GM23338 (cell line): ENCODE measurements at regions not wholly inside any gene's neighbourhood (a gene's known extent, or its start where the extent isn't known, plus 50 kb on each side); places are given as distances from the start of the nearest gene placed in this dataset.

Source experiments
- ATAC-seq: fragments of 200-7000 bp; cut with Tn5 transposase; 3 replicates; pipeline ENCODE4 v1.9.1; 2020
- DNase-seq: peaks from one replicate; pipeline ENCODE4 v3.0.0-alpha.2; 2015; ENCODE audit warnings: low spot score
- H2AFZ ChIP-seq: fragments of 200-600 bp; sonication (generic); 2 replicates; pipeline ENCODE4 v1.8.0; 2016; ENCODE audit warnings: antibody characterized with exemption, mild to moderate bottlenecking, moderate library complexity
- H3F3A ChIP-seq: fragments of 200-600 bp; sonication (generic); replicated peaks from 2 replicates; pipeline ENCODE4 v1.8.0; 2017; ENCODE audit warnings: antibody characterized with exemption, mixed run types, low read depth
- H3K27ac ChIP-seq: fragments of 200-600 bp; sonication (generic); 2 replicates; pipeline ENCODE4 v1.6.1; 2016; ENCODE audit warnings: low read depth
- H3K27me3 ChIP-seq: fragments of 200-600 bp; sonication (generic); 2 replicates; pipeline ENCODE4 v1.8.0; 2016; ENCODE audit warnings: mild to moderate bottlenecking, mixed run types, moderate library complexity; ENCODE audit not compliant: insufficient read depth
- H3K36me3 ChIP-seq: fragments of 200-600 bp; sonication (generic); 2 replicates; pipeline ENCODE4 v1.8.0; 2016; ENCODE audit warnings: mild to moderate bottlenecking; ENCODE audit not compliant: insufficient read depth
- H3K4me1 ChIP-seq: fragments of 200-600 bp; sonication (generic); 2 replicates; pipeline ENCODE4 v1.8.0; 2016; ENCODE audit warnings: mild to moderate bottlenecking, moderate library complexity; ENCODE audit not compliant: insufficient read depth
- H3K4me2 ChIP-seq: fragments of 200-600 bp; sonication (generic); 2 replicates; pipeline ENCODE4 v1.7.1; 2017; ENCODE audit warnings: mixed run types
- H3K4me3 ChIP-seq: fragments of 200-600 bp; sonication (generic); 2 replicates; pipeline ENCODE4 v1.6.1; 2016; ENCODE audit warnings: mixed run types
- H3K79me2 ChIP-seq: fragments of 200-600 bp; sonication (generic); replicated peaks from 2 replicates; pipeline ENCODE4 v1.8.0; 2017; ENCODE audit warnings: mild to moderate bottlenecking; ENCODE audit not compliant: insufficient read depth
- H3K9me2 ChIP-seq: fragments of 200-600 bp; sonication (generic); 2 replicates; pipeline ENCODE4 v1.8.0; 2017; ENCODE audit not compliant: insufficient read depth
- H4K20me1 ChIP-seq: fragments of 200-600 bp; sonication (generic); replicated peaks from 2 replicates; pipeline ENCODE4 v1.8.0; 2017; ENCODE audit warnings: mild to moderate bottlenecking; ENCODE audit not compliant: insufficient read depth
- H3K27ac Mint-ChIP-seq: 2 replicates; pipeline ENCODE4 v1.8.0; 2020; ENCODE audit warnings: inconsistent platforms, mild to moderate bottlenecking, moderate library complexity, mixed read lengths
- H3K27me3 Mint-ChIP-seq: 3 replicates; pipeline ENCODE4 v1.8.0; 2022; ENCODE audit warnings: low read depth, mild to moderate bottlenecking, moderate library complexity, mixed read lengths, inconsistent platforms; ENCODE audit not compliant: insufficient read depth, poor library complexity
- H3K36me3 Mint-ChIP-seq: 3 replicates; pipeline ENCODE4 v1.8.0; 2021; ENCODE audit warnings: low read depth, mild to moderate bottlenecking, inconsistent platforms, moderate library complexity, mixed read lengths
- H3K4me1 Mint-ChIP-seq: 3 replicates; pipeline ENCODE4 v1.8.0; 2020; ENCODE audit warnings: mild to moderate bottlenecking, inconsistent platforms, mixed read lengths
- H3K4me3 Mint-ChIP-seq: 3 replicates; pipeline ENCODE4 v1.8.0; 2021; ENCODE audit warnings: moderate library complexity, mild to moderate bottlenecking, inconsistent platforms, mixed read lengths
- H3K9me3 Mint-ChIP-seq: 3 replicates; pipeline ENCODE4 v1.8.0; 2020; ENCODE audit warnings: moderate library complexity, mild to moderate bottlenecking, inconsistent platforms, mixed read lengths
- CTCF ChIP-seq, 2 experiments: fragments of 200-600 bp in 1 of 2; sonication (generic) in 1 of 2; conservative IDR thresholded peaks; 2 replicates each; pipeline versions ENCODE4 v1.5.1 to v1.6.1; 2016 to 2017; ENCODE audit warnings: antibody characterized with exemption in 2 of 2, low read depth in 2 of 2, mild to moderate bottlenecking in 2 of 2, moderate library complexity in 1 of 2
- ETS1 ChIP-seq: IDR thresholded peaks from 2 replicates; pipeline ENCODE4 v1.6.1; 2016; ENCODE audit warnings: antibody characterized with exemption
- EZH2 ChIP-seq: fragments of 200-600 bp; sonication (generic); IDR thresholded peaks from one replicate; pipeline ENCODE4 v1.8.0; 2017; ENCODE audit warnings: antibody characterized with exemption, mild to moderate bottlenecking, low read depth; ENCODE audit not compliant: unreplicated experiment
- EZH2phosphoT487 ChIP-seq: fragments of 200-600 bp; sonication (generic); IDR thresholded peaks from one replicate; pipeline ENCODE4 v1.8.1; 2018; ENCODE audit warnings: antibody characterized with exemption; ENCODE audit not compliant: unreplicated experiment
- JUNB ChIP-seq: IDR thresholded peaks from one replicate; pipeline ENCODE4 v1.6.1; 2016; ENCODE audit warnings: antibody characterized with exemption; ENCODE audit not compliant: unreplicated experiment
- NANOG ChIP-seq: IDR thresholded peaks from 2 replicates; pipeline ENCODE4 v1.6.1; 2016; ENCODE audit warnings: antibody characterized with exemption, borderline replicate concordance
- POLR2AphosphoS5 ChIP-seq: IDR thresholded peaks from 2 replicates; pipeline ENCODE4 v1.6.1; 2016; ENCODE audit warnings: antibody characterized with exemption, low read depth
- REST ChIP-seq: IDR thresholded peaks from one replicate; pipeline ENCODE4 v1.6.1; 2018; ENCODE audit warnings: antibody characterized with exemption; ENCODE audit not compliant: unreplicated experiment
- STAT1 ChIP-seq: IDR thresholded peaks from one replicate; pipeline ENCODE4 v1.6.1; 2016; ENCODE audit warnings: antibody characterized with exemption; ENCODE audit not compliant: unreplicated experiment
- ZNF114 ChIP-seq: fragments of 250-450 bp; sonication (Bioruptor Pico); IDR thresholded peaks from 2 replicates; pipeline ENCODE4 v1.5.0; 2020; ENCODE audit warnings: mild to moderate bottlenecking, moderate library complexity
- ZNF331 ChIP-seq: fragments of 250-450 bp; sonication (Bioruptor Pico); IDR thresholded peaks from 2 replicates; pipeline ENCODE4 v1.5.0; 2020; ENCODE audit warnings: low read depth, mild to moderate bottlenecking, moderate library complexity

- TF ChIP-seq REST, result no peak
- TF ChIP-seq ZNF331 (CRISPR knock-in tag), result no peak
- TF ChIP-seq EZH2phosphoT487, result no peak
- no peak for TF ChIP-seq EZH2
- no peak for TF ChIP-seq POLR2AphosphoS5
- TF ChIP-seq NANOG, result no peak
These were observed 82.7 kb upstream of the RFC3 start (continued) for GRCh38 chr13:33735276-33735675.

GRCh38 chr13:33739254-33739653, 78.7 kb upstream of the RFC3 start:
- Histone ChIP-seq H3K9me2 (peaks cover 6% of the 10 kb centered on the region; the same call in 1 of the 2 replicates), H3K36me3 (0 out of 2 replicates have a peak, but pooled peaks cover 3% of the 10 kb centered on the region), H3K4me1 (no peaks in the 10 kb centered on the region), H2AFZ (peak overlapping the region; percentile 86; the same call in 1 of the 2 replicates), H3K4me3 (no peak overlapping the region), H3K27me3 (no peaks in the 10 kb centered on the region), H3K27ac (no peak overlapping the region), H4K20me1 (no peaks in the 10 kb centered on the region; the same call in 1 of the 2 replicates), H3K79me2 (no peaks in the 10 kb centered on the region), H3F3A (no peaks in the 10 kb centered on the region), H3K4me2 (no peak overlapping the region)
- no peak for ATAC-seq
- no peak overlapping the region for H3K27ac Mint-ChIP-seq
- H3K9me3 Mint-ChIP-seq, result no peaks in the 10 kb centered on the region; the same call in 2 of the 3 replicates
- H3K4me3 Mint-ChIP-seq, result no peak overlapping the region
- H3K36me3 Mint-ChIP-seq, result no peaks in the 10 kb centered on the region; the same call in 2 of the 3 replicates
- H3K4me1 Mint-ChIP-seq, result peaks cover 3% of the 10 kb centered on the region; the same call in 1 of the 3 replicates
- DNase-seq, result no peak
- H3K27me3 Mint-ChIP-seq, result peaks cover 2% of the 10 kb centered on the region
- no peak for TF ChIP-seq EZH2phosphoT487
- TF ChIP-seq JUNB, result no peak
- no peak for TF ChIP-seq ZNF114 (CRISPR knock-in tag)
- TF ChIP-seq CTCF (conservative IDR thresholded peaks at IDR 0.05; ENCODE audit: low read depth in 2 of 2), result no peak
- TF ChIP-seq ETS1, result no peak
- no peak for TF ChIP-seq REST
- no peak for TF ChIP-seq ZNF331 (CRISPR knock-in tag)
- no peak for TF ChIP-seq STAT1
- TF ChIP-seq NANOG, result no peak
